HG02588 (cell line): ENCODE measurements at regions not wholly inside any gene's neighbourhood (a gene's known extent, or its start where the extent isn't known, plus 50 kb on each side); places are given as distances from the start of the nearest gene placed in this dataset.

Experiments
- ATAC-seq: cut with Tn5 transposase; IDR thresholded peaks from one replicate; pipeline ENCODE4 v1.9.1; 2021; ENCODE audit warnings: mild to moderate bottlenecking, moderate library complexity; ENCODE audit not compliant: unreplicated experiment

DNA sequence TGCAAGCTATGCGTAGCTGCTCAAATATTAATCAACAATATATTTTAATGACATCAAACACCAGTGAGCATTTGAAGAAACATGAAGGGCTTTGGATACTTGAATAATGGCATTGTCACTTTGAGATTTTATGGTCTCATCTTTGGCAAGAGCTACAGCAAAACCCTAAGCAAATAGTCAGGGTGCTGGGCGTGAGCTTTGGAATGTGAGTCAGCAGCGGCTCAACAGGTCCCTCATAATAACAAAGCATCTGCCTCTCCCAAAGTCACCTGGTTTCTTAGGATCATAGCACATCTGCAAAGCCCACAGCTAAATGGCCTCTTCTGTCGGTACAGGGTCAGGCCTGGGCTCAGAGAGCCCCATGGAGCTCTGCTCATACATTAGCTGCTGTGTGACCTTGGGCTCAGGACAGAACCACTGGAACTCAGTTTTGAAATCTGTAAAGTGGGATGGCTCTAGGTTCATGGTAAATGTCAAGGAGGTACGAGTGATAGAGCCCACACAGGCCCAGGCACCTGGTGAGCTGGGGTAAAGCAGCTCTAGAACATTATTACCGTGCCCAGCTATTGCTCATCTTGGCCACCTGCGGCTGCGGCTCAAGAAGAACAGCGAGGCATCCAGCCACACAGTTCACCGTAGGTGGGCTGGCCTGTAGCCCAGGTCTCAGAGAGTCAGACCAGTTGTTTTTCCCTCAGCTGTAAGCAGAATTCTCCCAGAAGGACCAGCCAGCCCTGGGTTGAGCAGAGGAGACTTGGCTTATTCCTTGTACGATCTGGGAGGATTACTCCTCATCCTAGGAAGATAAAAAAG is 544.5 kb upstream of the CDH11 start:
- ATAC-seq: no peak

DNA sequence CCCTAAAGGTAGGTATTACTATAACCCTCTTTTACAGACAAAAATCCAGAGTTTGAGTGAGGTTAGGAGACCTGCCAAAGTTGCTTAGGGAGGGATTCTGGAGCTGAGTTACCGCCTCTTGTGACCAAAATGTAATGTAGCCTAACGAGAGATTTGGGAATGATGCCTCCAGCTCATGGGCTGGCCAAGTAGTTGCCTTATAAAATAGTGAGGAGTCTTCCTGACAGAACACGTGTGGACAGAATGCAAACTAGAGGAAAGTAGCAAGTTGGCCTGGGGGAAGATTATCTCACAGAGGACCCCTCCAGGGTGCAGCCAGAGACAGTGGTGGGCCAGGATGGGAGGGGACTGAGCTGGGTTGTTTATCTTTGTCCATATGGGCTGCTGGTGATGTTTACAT is 543.7 kb upstream of the CDH11 start:
- ATAC-seq: no peak

DNA sequence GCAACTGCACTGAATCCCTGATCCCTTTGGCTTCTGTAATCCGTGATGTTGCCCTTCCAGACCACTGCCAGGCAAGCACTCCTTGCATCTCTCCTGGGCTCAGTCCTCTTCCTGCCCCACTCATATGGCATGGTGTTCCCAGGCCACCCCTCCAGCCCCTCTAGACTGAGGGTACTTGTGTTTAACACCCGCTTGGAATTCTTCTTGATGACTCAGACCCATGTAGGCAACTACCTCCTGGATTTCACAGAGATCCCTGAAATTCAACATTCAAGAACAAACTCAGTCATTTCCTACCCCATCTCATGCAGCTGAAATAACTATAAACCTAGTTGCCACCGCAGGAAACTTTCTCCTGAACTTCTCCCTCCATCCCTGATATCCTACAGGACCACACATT is 541.9 kb upstream of the CDH11 start:
- ATAC-seq: no peak

DNA sequence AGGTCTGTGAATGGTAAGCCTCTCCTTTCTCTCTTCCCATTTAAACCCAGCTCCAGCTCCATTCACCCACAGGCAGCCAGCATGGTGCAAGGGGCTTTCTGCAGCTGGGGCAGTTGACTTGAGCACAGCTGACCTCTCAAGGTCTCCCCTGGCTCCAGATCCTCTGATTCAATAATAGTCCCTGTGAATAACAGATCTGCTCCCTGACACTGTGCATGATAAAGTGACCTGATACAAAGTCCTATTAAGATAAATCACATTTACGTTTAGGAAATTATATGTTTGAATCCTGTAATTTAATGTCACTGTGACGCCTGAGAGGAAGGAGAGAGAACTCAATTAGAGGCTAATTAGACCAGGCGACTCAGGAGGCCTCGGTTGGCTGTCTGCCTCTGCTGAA is 540.4 kb upstream of the CDH11 start:
- no peak for ATAC-seq

DNA sequence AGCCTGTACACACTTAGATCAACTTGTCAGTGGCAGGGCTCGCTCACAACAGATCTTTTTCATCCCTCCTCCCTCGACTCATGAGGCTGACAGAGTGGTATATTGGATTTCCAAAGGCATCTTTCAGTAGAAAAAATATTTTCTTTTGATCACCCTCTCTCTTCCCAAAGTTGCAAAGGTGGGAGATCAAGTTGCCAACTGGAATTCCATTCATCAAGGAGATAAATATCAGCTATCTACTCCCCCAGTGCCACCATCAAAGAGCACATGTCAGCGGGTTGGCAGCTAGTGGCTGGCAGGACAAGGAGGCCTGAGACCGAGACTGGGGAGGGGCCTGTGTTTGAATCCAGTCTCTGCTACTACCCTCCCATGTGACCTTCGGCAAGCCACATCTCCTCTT is 539.7 kb upstream of the CDH11 start:
- no peak for ATAC-seq

DNA sequence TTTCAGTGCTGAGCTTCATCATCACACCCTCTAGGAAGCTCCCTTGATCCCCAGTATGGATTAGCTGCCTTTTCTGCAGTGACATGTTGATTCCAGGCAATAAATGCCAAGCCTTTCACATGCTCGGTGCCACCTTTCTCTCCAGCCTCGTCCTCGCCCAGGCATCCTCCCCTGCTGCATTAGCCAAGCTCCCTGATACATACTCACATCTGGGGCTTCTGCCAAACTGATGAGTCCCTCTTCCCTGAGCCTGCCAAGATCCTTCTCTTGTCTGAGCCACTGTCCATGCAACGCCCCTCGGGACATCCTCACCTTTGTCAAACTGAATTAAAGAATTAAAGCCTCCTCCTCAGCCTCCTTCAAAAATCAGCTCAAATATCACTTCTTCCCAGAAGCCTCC is 538.5 kb upstream of the CDH11 start:
- no peak for ATAC-seq

DNA sequence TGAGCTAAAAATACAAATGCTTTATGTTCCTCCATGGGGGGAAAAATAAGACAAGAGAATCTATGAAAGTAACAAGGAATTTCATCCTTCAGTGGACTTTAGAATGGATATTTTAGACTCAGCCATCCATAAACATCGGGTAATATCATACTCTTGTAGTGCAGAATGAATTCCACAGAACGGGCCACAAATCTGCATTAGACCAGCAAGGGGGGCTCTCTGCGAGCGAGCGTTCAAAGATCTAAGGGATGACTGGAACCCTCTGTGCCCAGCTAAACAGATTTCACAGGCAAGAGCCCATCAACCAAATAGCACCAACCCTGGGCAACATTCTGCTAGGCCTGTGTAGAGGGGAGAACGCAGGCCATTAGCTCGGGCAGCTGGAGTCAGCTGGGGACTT is 537.9 kb upstream of the CDH11 start:
- ATAC-seq: no peak

DNA sequence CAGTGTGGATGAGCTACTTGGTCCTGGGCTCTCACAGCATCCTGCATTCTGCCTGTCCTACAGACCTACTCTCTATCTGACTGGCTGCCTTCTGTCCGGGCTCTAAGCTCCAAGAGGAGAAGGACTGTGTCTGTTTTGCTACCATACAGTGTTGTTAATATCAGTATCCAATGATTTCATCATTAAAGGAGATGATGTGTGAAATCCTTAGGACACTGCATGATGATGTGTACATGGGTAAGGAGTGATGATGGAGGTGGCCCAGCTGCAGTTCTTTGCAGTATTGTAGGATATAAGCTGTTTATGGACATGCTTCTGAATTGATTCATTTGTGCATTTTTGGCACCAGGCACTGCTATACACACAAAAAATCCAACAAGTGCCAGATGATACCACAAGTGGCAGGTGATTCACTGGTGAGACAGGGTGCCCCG is 536.9 kb upstream of the CDH11 start:
- ATAC-seq: no peak

DNA sequence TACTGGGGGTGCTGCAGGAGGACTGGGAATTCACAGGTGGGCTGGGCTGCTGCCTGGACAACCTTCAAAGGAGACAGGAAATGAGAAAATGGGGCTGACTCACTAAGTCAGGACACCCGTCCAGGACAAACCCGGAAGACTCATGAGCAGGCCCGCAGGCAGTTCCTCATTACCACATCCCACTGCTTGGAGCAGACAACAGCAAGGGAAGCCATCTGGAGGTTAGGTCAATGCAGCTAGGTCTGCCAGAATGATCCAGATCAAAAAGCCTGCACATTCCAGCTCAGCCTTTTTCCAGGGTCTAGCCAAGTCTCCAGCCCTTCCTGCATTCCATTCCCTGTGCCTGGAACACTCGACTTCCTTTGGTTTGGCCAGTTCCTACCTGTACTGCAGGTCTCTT is 536.5 kb upstream of the CDH11 start:
- ATAC-seq: no peak

DNA sequence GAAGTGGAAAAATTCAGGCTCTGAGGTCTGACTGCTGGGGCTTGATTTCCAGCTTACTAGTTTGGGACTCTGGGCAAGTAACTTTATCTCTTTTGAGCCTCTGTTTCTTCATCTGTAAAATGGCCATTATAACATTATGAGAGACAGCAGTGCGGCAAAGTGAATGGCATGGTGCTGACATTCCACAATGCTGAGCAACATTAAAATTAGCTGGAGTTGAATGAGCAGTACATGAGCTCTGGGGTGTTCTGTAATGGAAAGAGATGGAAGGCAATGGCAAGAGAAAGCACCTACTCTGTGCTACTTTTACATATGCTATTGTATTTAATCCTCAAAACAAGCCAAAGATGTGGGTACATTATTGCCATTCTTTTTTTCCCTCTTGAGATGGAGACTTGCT is 535.7 kb upstream of the CDH11 start:
- no peak for ATAC-seq

DNA sequence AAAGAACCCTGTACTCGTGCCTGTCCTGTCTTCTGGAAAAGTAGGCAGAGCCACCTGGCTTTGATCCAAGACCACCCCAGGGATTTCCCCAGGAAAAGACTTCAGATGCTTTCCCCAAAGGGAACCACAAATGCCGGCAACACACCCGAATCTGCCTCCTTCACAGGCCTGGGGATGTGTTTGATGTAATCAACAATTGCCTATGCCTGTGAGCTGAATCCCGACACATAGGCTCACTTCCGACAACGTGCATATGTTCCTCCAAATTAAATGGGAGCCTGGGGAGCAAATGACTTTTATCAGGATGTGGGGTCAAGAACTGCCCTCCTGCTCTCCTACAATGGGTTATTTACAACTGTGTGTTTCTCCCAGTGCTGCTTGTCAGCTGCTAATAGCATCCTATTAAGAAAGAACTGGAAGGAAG is 535.2 kb upstream of the CDH11 start:
- no peak for ATAC-seq

DNA sequence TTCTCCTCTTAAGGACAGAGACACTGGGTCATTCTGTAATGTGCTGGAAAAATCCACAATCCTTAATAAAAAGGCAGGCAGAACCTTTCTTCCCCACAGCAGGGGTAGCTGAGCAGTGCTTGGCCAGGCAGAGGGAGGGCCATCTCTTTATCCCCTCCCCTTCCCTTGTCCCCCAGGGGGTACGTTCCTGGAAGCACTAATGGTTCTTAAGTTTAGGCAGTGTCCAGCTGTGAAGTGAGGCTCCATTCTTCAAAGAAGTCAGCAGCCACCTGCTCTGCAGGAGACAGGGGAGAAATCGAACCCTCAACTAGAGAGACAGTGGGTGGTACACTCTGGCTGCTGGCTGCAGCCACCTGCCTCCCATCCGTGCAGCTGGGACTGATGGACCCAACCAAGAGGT is 533.9 kb upstream of the CDH11 start:
- no peak for ATAC-seq

DNA sequence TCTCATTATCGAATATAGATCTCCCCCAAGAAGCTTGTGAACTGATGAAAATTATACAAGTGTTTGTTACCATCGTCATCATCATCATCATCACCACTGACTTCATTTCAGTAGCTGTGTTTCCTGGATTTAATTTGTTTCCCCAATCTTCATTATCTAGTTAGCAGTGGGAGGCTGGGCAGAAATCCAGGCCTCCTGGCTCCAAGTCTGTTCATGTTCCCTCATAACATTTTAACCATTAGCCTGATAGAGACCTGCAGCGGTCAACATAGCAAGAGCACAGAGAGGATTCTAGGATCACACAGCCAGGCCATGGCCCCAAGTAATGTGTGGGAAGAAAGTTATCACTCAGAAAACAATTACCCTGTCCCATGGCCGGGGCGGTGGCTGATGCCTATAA is 526.2 kb upstream of the CDH11 start:
- ATAC-seq: no peak

DNA sequence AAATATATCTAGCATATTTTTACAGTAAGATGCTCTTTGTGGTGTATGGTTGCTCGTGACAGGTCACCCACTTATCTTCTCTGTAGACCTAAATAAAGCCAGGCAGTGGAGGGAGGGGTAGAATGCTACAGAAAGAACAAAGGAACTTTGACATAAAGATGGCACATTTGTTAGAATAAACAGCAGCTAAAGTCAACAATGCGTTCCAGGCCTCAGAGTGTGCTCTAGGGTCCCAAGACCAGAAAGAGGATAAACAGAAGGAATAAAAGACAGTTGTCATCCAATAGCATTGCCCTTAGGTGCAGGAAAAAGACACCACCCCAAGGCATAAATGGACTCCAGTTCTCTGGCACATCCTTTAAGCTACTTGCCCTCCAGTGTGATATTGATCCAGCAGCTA is 523.0 kb upstream of the CDH11 start:
- no peak for ATAC-seq

DNA sequence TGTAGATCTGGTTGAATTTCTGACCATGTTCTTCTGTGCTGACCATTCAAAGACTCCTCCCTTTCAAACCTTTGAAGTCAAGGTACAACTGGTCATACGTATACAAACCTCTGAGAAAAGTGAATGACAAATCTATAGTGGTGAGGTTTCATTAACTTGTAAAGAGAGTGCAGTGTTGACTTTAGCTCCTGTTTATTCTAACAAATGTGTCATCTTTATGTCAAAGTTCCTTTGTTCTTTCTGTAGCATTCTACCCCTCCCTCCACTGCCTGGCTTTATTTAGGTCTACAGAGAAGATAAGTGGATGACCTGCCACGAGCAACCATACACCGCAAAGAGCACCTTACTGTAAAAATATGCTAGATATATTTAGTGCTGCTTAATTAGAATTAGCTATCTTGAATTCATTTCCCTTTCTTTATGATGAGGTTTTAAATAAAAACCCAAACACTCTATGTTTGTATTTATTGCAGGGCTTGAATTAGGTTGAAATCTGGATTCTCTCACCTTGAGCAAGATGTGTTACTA is 520.0 kb upstream of the CDH11 start:
- no peak for ATAC-seq

DNA sequence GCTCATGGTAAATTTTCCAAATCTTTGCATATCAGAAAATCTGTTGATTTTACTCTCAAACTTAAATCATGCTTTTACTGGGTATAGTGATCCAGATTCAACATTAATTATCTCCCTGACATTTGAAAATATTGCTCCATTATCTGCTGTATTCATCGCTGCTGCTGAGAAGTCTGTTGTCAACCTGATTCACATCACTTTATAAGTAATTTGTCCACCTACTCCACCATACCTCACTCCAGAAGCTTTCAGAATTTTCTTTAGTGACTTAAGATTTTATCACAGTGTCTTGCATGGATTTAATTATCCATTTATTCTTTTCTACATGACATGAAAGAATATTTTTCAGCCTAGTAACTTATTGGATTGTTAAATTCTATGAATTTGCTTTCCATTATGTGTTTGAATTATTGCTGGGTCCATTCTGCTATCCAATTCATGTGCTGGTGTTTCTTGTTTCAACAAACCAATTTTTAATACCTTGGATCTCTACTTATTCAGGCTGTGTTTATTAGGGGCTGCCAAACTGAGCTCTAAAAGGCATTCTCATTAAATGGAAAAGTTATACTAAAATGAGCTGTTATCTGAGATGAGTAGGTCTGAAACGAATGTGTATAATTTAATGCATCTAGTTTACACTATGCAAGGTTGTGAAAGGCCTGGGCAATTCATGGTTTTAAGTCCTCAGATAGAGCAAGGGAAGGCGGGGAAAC is 519.3 kb upstream of the CDH11 start:
- no peak for ATAC-seq

DNA sequence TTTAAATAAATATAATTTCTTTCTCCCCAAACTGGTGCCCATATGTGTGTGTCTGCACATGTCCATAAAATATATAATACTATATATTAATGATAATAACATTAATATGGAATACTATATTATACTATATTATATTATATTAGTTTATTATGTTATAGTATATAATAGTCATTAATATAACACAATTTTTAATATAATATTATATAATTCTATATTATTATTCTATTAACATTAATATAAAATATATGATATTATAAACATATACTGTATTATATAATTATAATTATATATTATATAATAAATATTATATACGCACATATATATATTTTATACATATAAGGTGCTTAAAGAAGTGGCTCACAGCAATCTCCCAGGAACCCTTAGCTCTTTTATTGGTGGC is 513.0 kb upstream of the CDH11 start:
- ATAC-seq: no peak

DNA sequence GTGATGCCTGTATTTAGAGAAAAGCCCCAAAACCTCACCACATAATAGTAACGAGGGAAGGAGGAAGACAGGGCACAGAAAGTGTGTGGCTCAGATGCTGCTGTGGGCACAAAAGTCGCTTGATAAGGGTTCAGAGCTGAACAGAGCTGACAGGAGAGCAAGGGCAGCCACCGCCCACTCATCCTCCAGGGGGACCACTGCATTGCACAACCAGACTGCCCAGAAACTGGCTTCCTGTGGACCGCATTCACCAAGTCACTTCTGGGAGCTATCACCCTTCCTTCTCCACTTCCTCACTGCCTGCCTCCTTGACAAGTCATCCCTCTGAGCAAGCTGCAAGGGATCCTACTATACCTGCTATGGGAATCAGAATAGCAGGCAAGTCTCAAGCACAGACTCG is 512.4 kb upstream of the CDH11 start:
- ATAC-seq: no peak

DNA sequence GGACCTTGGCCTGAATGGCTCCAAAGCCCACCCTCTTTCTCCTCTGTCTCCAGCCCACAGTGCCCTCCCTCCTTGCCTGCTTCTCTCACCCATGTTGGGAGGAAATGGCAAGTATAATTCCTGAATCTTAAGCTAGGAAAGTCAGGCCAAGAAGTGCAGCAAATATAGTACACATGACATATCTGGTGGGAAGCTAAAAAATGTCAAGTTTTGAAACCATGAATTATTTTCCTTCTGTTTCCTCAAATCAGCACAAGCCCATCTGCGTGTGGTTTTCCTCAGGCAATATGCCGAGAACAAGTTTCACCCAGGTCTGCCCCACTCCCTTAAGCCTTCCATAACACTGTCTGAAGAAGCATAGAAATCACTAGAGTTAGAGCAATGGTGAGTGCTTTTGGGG is 502.8 kb upstream of the CDH11 start:
- ATAC-seq: no peak

DNA sequence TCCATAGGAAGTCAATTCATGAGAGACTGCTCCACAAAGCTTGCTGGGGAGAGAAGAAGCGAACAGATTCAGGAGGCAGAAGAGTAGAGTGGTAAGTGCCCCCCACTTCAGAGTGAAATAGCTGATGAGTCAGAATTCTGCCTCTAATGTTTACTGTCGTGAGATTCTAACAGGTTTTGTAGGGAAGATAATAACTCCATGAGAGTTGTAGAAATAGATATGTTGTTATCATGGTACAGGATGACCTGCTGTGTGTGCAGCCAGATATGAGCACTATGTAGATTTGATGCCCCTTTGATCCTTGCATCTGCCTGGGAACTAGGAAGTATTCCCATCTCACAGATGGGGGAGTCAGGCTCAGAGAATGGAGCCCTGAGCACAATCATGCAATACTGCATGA is 502.4 kb upstream of the CDH11 start:
- ATAC-seq: no peak

DNA sequence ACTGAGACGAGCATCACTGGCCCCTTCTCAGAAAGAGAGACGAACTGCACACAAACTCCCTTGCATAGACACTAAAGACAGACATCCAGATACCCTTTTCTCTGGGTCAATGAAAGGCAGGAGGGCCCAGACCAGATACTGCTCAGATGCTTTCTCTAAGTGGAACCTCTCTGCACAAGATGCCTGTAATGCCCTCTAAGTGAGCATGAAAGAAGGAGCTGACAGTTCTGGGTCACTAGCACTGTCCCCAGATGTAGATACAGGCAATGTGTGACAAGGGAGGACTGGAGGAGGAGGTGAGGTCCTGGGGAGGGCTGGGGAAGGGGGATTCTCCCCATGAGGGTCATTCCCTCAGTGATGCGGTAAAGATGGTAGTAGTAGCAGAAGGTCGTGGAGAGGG is 501.0 kb upstream of the CDH11 start:
- ATAC-seq: no peak

DNA sequence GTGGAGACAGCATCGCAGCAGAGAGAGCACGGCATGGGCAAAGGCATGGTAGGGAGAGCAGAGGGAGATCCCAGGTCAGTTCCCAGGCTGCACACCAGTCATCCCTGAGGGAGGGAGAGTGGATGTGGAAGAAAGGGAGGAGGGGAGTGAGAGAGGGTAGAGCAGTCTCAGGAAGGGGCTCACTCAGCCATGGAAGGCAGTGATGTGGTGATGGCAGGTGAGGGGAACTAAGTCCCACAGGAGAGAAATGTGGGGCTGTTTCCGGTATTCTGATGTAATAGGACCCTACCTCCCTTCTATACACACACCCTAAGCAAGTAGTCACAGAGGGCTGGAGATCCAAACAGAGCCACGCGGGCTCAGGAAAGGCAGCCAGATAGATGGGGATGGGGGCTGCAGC is 500.3 kb upstream of the CDH11 start:
- ATAC-seq: no peak
